Skeletal muscle cell (primary cell): ENCODE measurements at regions not wholly inside any gene's neighbourhood (a gene's known extent, or its start where the extent isn't known, plus 50 kb on each side); places are given as distances from the start of the nearest gene placed in this dataset.

Experiments
- DNase-seq: peaks from one replicate; pipeline ENCODE4 v3.0.0-alpha.2; 2010; ENCODE audit warnings: low read depth
- H3K4me3 ChIP-seq: 2 replicates; pipeline ENCODE4 v1.5.1; 2011; ENCODE audit warnings: low read depth, mild to moderate bottlenecking, control low read depth, low read length, moderate library complexity

- DNase-seq, result no peak
These were observed 135.3 kb downstream of the ERMARD start for GRCh38 chr6:169886631-169887227.

GRCh38 chr6:169885831-169886230, 134.4 kb downstream of the ERMARD start:
- DNase-seq, result no peak

More at GRCh38 chr6:169886631-169887227, 135.3 kb downstream of the ERMARD start:
- no peak overlapping the region for H3K4me3 ChIP-seq

GRCh38 chr6:169885131-169885530, 133.7 kb downstream of the ERMARD start:
- DNase-seq, result no peak
- H3K4me3 ChIP-seq, result no peak overlapping the region

More at GRCh38 chr6:169885831-169886230, 134.4 kb downstream of the ERMARD start:
- no peak overlapping the region for H3K4me3 ChIP-seq

GRCh38 chr6:169884158-169884557, 132.7 kb downstream of the ERMARD start:
- no peak overlapping the region for H3K4me3 ChIP-seq
- DNase-seq, result no peak

- DNase-seq, result no peak
- H3K4me3 ChIP-seq, result no peak overlapping the region
These were observed 131.9 kb downstream of the ERMARD start for GRCh38 chr6:169883316-169883715.

- H3K4me3 ChIP-seq, result no peak overlapping the region
- DNase-seq, result no peak
These were observed 130.6 kb downstream of the ERMARD start for GRCh38 chr6:169881976-169882375.

- no peak for DNase-seq
- no peak overlapping the region for H3K4me3 ChIP-seq
These were observed 130.0 kb downstream of the ERMARD start for GRCh38 chr6:169881398-169881797.

GRCh38 chr6:169880516-169880915, 129.1 kb downstream of the ERMARD start:
- H3K4me3 ChIP-seq, result no peak overlapping the region
- DNase-seq, result no peak

GRCh38 chr6:169869301-169869700, 117.9 kb downstream of the ERMARD start:
- no peak overlapping the region for H3K4me3 ChIP-seq
- DNase-seq, result no peak

GRCh38 chr6:169868458-169868857, 117.0 kb downstream of the ERMARD start:
- DNase-seq, result no peak
- H3K4me3 ChIP-seq, result no peak overlapping the region

- DNase-seq, result no peak
These were observed 116.3 kb downstream of the ERMARD start for GRCh38 chr6:169867751-169868191.

GRCh38 chr6:169866668-169867521, 115.5 kb downstream of the ERMARD start:
- H3K4me3 ChIP-seq, result no peak overlapping the region
- DNase-seq, result no peak

More at GRCh38 chr6:169867751-169868191, 116.3 kb downstream of the ERMARD start:
- no peak overlapping the region for H3K4me3 ChIP-seq

- no peak for DNase-seq
- H3K4me3 ChIP-seq, result no peak overlapping the region
These were observed 114.7 kb downstream of the ERMARD start for GRCh38 chr6:169866140-169866534.

- no peak overlapping the region for H3K4me3 ChIP-seq
- no peak for DNase-seq
These were observed 114.1 kb downstream of the ERMARD start for GRCh38 chr6:169865346-169866139.

GRCh38 chr6:169864148-169865020, 113.0 kb downstream of the ERMARD start:
- no peak for DNase-seq
- no peak overlapping the region for H3K4me3 ChIP-seq

GRCh38 chr6:169863710-169864109, 112.3 kb downstream of the ERMARD start:
- no peak for DNase-seq
- no peak overlapping the region for H3K4me3 ChIP-seq

GRCh38 chr6:169862892-169863525, 111.6 kb downstream of the ERMARD start:
- no peak for DNase-seq
- no peak overlapping the region for H3K4me3 ChIP-seq

- no peak overlapping the region for H3K4me3 ChIP-seq
- DNase-seq, result no peak
These were observed 110.8 kb downstream of the ERMARD start for GRCh38 chr6:169862043-169862891.
